ENCODE measurements at regions not wholly inside any gene's neighbourhood (a gene's known extent, or its start where the extent isn't known, plus 50 kb on each side); places are given as distances from the start of the nearest gene placed in this dataset.

DNA sequence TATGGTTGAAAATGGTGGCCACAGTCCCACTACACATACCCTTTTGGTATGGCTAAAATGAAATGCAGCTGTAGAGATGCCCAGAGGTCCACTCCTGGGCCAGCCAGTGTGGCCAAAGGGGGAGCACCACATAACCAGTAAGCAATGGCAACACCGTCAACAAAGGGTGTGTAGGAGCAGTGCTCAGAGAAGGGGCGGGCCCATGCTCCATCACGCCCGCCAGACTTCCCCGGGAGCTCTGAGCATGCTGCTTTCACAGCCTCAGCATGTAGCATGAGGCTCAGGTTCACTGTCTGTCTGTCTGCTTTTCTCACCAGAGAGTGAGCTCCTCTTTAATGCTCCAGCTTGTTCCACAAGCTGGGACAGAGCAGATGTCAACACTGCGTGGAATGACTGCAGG, 537.6 kb downstream of the MATN1 start:
- ChIA-PET POLR2A (no interaction called here), RAD21 (ENCODE audit: unreplicated experiment) (no interaction called here), CTCF (no interaction called here), SMC1A (ENCODE audit: uncharacterized antibody, unreplicated experiment) (no interaction called here)
- Histone ChIP-seq H3K9ac (ENCODE audit: control insufficient read depth, insufficient read depth, low read length) (no peak overlapping the region), H3K9me3 (replicated peaks; ENCODE audit: control insufficient read depth, insufficient read depth, low read length) (no peaks in the 10 kb centered on the region), H3K27me3 (replicated peaks in 1 of 2; ENCODE audit: control insufficient read depth in 2 of 2, insufficient read depth in 2 of 2, low read length in 1 of 2) (peaks cover 0 to 2% of the 10 kb centered on the region in 2 experiments; a peak in 3 of 4 replicates), H3K4me1 (ENCODE audit: control insufficient read depth, insufficient read depth, low read length) (no peaks in the 10 kb centered on the region), H4K20me1 (ENCODE audit: control insufficient read depth, insufficient read depth) (no peaks in the 10 kb centered on the region), H3K4me3 (no peak overlapping the region), H3K4me2 (ENCODE audit: control insufficient read depth, insufficient read depth) (no peak overlapping the region), H2AFZ (ENCODE audit: control insufficient read depth, low read depth, low read length) (no peak overlapping the region), H3K27ac (ENCODE audit: control insufficient read depth, insufficient read depth) (no peak overlapping the region), H3K36me3 (ENCODE audit: control insufficient read depth in 2 of 2, insufficient read depth in 2 of 2, low read length in 1 of 2) (no peaks in the 10 kb centered on the region), H3K79me2 (ENCODE audit: control insufficient read depth, insufficient read depth, low read length) (no peaks in the 10 kb centered on the region)
- intact Hi-C loops (cut with micrococcal nuclease; ENCODE audit: unreplicated experiment) (no loop called here), in situ Hi-C loops (cut with MboI) (no loop called here)
- no peak for DNase-seq (ENCODE audit: low read depth, low spot score)
- FAIRE-seq = no peak
- ATAC-seq = no peak
- 4% methylated on average over 6 of the region's 6 CpGs for WGBS (ENCODE audit: insufficient coverage, insufficient replicate concordance, low lambda C conversion rate, missing lambda C conversion rate)
- BruUV-seq (replicated peaks) = no TSS peak
- no peak for TF ChIP-seq NFIC (IDR thresholded peaks at IDR 0.05; ENCODE audit: low read depth, low read length)
- TF ChIP-seq GATAD2B (conservative IDR thresholded peaks at IDR 0.05; ENCODE audit: low read depth) = no peak
- TF ChIP-seq HDAC6 (IDR thresholded peaks at IDR 0.05; ENCODE audit: unreplicated experiment) = no peak
- TF ChIP-seq, protein P1, sequence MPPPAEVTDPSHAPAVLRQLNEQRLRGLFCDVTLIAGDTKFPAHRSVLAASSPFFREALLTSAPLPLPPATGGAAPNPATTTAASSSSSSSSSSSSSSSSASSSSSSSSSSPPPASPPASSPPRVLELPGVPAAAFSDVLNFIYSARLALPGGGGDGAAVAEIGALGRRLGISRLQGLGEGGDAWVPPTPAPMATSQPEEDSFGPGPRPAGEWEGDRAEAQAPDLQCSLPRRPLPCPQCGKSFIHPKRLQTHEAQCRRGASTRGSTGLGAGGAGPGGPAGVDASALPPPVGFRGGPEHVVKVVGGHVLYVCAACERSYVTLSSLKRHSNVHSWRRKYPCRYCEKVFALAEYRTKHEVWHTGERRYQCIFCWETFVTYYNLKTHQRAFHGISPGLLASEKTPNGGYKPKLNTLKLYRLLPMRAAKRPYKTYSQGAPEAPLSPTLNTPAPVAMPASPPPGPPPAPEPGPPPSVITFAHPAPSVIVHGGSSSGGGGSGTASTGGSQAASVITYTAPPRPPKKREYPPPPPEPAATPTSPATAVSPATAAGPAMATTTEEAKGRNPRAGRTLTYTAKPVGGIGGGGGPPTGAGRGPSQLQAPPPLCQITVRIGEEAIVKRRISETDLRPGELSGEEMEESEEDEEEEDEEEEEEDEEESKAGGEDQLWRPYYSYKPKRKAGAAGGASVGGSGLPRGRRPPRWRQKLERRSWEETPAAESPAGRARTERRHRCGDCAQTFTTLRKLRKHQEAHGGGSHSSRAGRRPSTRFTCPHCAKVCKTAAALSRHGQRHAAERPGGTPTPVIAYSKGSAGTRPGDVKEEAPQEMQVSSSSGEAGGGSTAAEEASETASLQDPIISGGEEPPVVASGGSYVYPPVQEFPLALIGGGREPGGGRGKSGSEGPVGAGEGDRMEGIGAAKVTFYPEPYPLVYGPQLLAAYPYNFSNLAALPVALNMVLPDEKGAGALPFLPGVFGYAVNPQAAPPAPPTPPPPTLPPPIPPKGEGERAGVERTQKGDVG (CRISPR knock-in tag; IDR thresholded peaks at IDR 0.05) = no peak

DNA sequence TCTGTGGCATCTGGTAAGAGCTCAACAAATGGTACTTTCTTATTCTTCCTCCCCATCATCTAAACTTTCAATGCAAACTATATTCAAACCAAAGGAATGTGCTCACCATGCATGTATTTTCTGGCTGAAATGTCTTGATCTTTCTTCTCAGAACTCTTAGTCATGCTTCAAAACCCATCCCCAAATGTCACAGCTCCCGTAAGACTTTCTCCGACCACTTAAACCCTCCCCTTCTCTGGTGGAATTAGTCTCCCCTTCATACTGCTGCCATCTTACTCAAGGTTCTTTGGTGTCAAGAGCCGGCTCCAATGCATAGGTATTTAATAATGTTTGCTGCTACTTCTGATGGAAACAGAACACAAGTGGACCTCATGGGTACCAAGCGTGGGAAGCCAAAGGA, 538.1 kb downstream of the MATN1 start:
- Histone ChIP-seq H2AFZ (ENCODE audit: control insufficient read depth, low read depth, low read length) (no peak overlapping the region), H3K4me3 (no peak overlapping the region), H3K4me2 (ENCODE audit: control insufficient read depth, insufficient read depth) (no peak overlapping the region), H3K27me3 (replicated peaks in 1 of 2; ENCODE audit: control insufficient read depth in 2 of 2, insufficient read depth in 2 of 2, low read length in 1 of 2) (peaks cover 0 to 2% of the 10 kb centered on the region in 2 experiments; a peak in 3 of 4 replicates), H3K79me2 (ENCODE audit: control insufficient read depth, insufficient read depth, low read length) (no peaks in the 10 kb centered on the region), H3K27ac (ENCODE audit: control insufficient read depth, insufficient read depth) (no peak overlapping the region), H3K9me3 (replicated peaks; ENCODE audit: control insufficient read depth, insufficient read depth, low read length) (no peaks in the 10 kb centered on the region), H3K4me1 (ENCODE audit: control insufficient read depth, insufficient read depth, low read length) (no peaks in the 10 kb centered on the region), H3K9ac (ENCODE audit: control insufficient read depth, insufficient read depth, low read length) (no peak overlapping the region), H4K20me1 (ENCODE audit: control insufficient read depth, insufficient read depth) (no peaks in the 10 kb centered on the region), H3K36me3 (ENCODE audit: control insufficient read depth in 2 of 2, insufficient read depth in 2 of 2, low read length in 1 of 2) (no peaks in the 10 kb centered on the region)
- FAIRE-seq = no peak
- in situ Hi-C loops (cut with MboI) (no loop called here), intact Hi-C loops (cut with micrococcal nuclease; ENCODE audit: unreplicated experiment) (no loop called here)
- SMC1A ChIA-PET (ENCODE audit: uncharacterized antibody, unreplicated experiment) = no interaction called here
- no peak for ATAC-seq
- DNase-seq (ENCODE audit: low read depth, low spot score) = no peak
- RAD21 ChIA-PET (ENCODE audit: unreplicated experiment) = no interaction called here
- WGBS (ENCODE audit: insufficient coverage, insufficient replicate concordance, low lambda C conversion rate, missing lambda C conversion rate) = 33% methylated on average over 4 of the region's 4 CpGs
- BruUV-seq (replicated peaks) = no TSS peak
- POLR2A ChIA-PET = no interaction called here
- CTCF ChIA-PET = no interaction called here
- TF ChIP-seq ZNF217 (IDR thresholded peaks at IDR 0.05) (no peak), PAX5 (IDR thresholded peaks at IDR 0.05; ENCODE audit: borderline replicate concordance, low read depth, low read length) (no peak), SREBF2 (IDR thresholded peaks at IDR 0.05; ENCODE audit: low read length) (no peak), POLR2AphosphoS5 (IDR thresholded peaks at IDR 0.05; ENCODE audit: low read length) (no peak), NBN (IDR thresholded peaks at IDR 0.05) (no peak), ELK1 (IDR thresholded peaks at IDR 0.05; ENCODE audit: low read depth, low read length) (no peak), YY1 (IDR thresholded peaks at IDR 0.05; ENCODE audit: low read depth, low read length) (no peak), FOXK2 (IDR thresholded peaks at IDR 0.05) (no peak), MTA3 (IDR thresholded peaks at IDR 0.05; ENCODE audit: borderline replicate concordance, low read length) (no peak), IKZF1 (conservative IDR thresholded peaks at IDR 0.05) (no peak), MEF2A (IDR thresholded peaks at IDR 0.05; ENCODE audit: insufficient read depth, low read depth, low read length) (no peak), SMARCA5 (IDR thresholded peaks at IDR 0.05) (no peak), HCFC1 (IDR thresholded peaks at IDR 0.05; ENCODE audit: low read length) (no peak)
